ENCODE measurements at regions not wholly inside any gene's neighbourhood (a gene's known extent, or its start where the extent isn't known, plus 50 kb on each side); places are given as distances from the start of the nearest gene placed in this dataset.

DNA sequence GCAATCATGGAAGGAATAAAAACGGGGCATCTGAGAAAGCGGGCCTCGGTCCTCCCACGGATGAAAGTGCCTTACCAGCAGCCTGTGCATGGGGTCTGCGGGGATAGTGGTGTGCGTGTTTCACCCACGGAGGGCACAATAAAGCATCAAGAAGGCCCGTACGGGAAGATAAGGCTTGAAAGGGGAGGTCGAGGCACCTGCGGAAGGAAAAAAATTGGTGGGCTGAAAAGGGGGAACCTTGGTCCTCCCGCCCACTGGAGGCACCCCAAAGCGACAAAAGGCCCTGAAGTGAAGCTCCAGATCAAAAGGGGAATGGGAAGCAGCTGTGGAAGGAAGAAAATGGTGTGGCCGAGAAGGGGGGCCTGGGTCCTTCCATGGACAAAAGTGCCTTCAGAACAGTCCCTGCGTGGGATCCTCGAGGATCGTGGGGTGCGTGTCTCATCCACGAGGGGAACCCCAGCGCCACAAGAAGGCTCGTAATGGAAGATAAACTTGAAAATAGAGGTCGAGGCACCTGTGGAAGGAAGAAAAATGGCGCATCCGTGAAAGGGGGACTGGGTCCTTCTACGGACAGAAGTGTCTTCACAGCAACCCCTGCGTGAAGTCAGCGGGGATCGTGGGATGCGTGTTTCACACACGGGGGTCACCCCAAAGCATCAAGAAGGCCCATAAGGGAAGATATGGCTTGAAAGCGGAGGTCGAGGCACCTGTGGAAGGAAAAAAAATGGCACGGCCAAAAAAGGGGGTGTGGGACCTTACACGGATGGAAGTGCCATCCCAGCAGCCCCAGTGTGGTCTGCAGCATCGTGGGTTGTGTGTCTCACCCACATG lies 276.9 kb downstream of the ALG10 start:
- TF ChIP-seq POLR2A (IDR thresholded peaks at IDR 0.05; ENCODE audit: low read depth): no peak
- no peak for TF ChIP-seq CTCF (IDR thresholded peaks at IDR 0.05)
- no peak for TF ChIP-seq POLR2AphosphoS5 (IDR thresholded peaks at IDR 0.05)
- TF ChIP-seq EP300 (IDR thresholded peaks at IDR 0.05): no peak
